Heart left ventricle (tissue), 13 donors: ENCODE measurements at regions not wholly inside any gene's neighbourhood (a gene's known extent, or its start where the extent isn't known, plus 50 kb on each side); places are given as distances from the start of the nearest gene placed in this dataset.

Experiments
- CTCF ChIP-seq, 12 donors: fragments of 200-600 bp; sonication (generic) in 4 of 12; IDR thresholded peaks; one replicate each; pipeline versions ENCODE4 v1.5.0 to v1.8.0; 2018 to 2022; ENCODE audit warnings: antibody characterized with exemption in 12 of 12, mild to moderate bottlenecking in 5 of 12
- POLR2A ChIP-seq, 2 donors: fragments of 450-650 bp; IDR thresholded peaks; one replicate each; pipeline ENCODE4 v1.6.1; 2017; ENCODE audit warnings: antibody characterized with exemption in 2 of 2, mild to moderate bottlenecking in 2 of 2, moderate library complexity in 2 of 2
- donor health status: ischemic (EF 13 %, LVEDD 7.1; RV severe dilation, severe dysfunction).
- donor health status: DM: no; HTN: yes; CAD: no.
- donor health status: DM: no; HTN: no; CAD: no.
- donor health status: ischemic (EF 25% LVEDD 6.9; RV normal size, moderate dysfunction).
- donor health status: ischemic (EF 25% LVEDD 5.7; RV mildly dilated, moderate dysfunction).
- donor health status: ischemic (EF 35%, LVEDD 5.7; RV mildly dilated, moderate dysfunction).
- donor health status: nonischemic (EF 11% LVEDD 7.7; RV severe dilation, severe dysfunction).
- donor health status: DM: yes; HTN: yes; CAD: no.
- donor health status: PGD.
- donor health status: ischemic (EF 29% LVEDD 5.4; RV normal size, mild dysfunction).
- donor health status: nonischemic (EF 23%, LVEDD 6.1; RV moderate dilation, normal function).

- no peak for TF ChIP-seq POLR2A (IDR thresholded peaks at IDR 0.05)
- no peak for TF ChIP-seq CTCF (IDR thresholded peaks at IDR 0.05)
Observed at GRCh38 chr6:112983713-112984261, 636.7 kb downstream of the RFPL4B start.
